ENCODE measurements at regions not wholly inside any gene's neighbourhood (a gene's known extent, or its start where the extent isn't known, plus 50 kb on each side); places are given as distances from the start of the nearest gene placed in this dataset.

- intact Hi-C loops (cut with micrococcal nuclease): loop anchor here (5.0 kb wide), 1 partner anchor 51 kb away; no protein-coding TSS in a partner anchor
Observed at GRCh38 chr12:22740656-22741355, 115.8 kb downstream of the ETNK1 start.

GRCh38 chr12:22743700-22744099, 118.7 kb downstream of the ETNK1 start:
- intact Hi-C loops (cut with micrococcal nuclease): loop anchor here (5.0 kb wide), 1 partner anchor 49 kb away; no protein-coding TSS in a partner anchor

GRCh38 chr12:22744197-22744596, 119.2 kb downstream of the ETNK1 start:
- intact Hi-C loops (cut with micrococcal nuclease): loop anchor here (5.0 kb wide), 1 partner anchor 48 kb away; no protein-coding TSS in a partner anchor

GRCh38 chr12:22746720-22747119, 121.7 kb downstream of the ETNK1 start:
- intact Hi-C loops (cut with micrococcal nuclease): no loop called here

- intact Hi-C loops (cut with micrococcal nuclease): no loop called here
Observed at GRCh38 chr12:22755629-22756028, 130.7 kb downstream of the ETNK1 start.

GRCh38 chr12:22759769-22760674, 135.1 kb downstream of the ETNK1 start:
- intact Hi-C loops (cut with micrococcal nuclease): no loop called here

- intact Hi-C loops (cut with micrococcal nuclease): no loop called here
Observed at GRCh38 chr12:22765421-22766130, 140.6 kb downstream of the ETNK1 start.

GRCh38 chr12:22766911-22767420, 142.0 kb downstream of the ETNK1 start:
- intact Hi-C loops (cut with micrococcal nuclease): no loop called here

GRCh38 chr12:22781339-22781738, 156.4 kb downstream of the ETNK1 start:
- intact Hi-C loops (cut with micrococcal nuclease): no loop called here

GRCh38 chr12:22787557-22787956, 162.6 kb downstream of the ETNK1 start:
- intact Hi-C loops (cut with micrococcal nuclease): no loop called here

- intact Hi-C loops (cut with micrococcal nuclease): no loop called here
Observed at GRCh38 chr12:22788913-22789312, 163.9 kb downstream of the ETNK1 start.

GRCh38 chr12:22792138-22792537, 167.2 kb downstream of the ETNK1 start:
- intact Hi-C loops (cut with micrococcal nuclease): loop anchor here (5.0 kb wide), 1 partner anchor 50 kb away; no protein-coding TSS in a partner anchor

- intact Hi-C loops (cut with micrococcal nuclease): loop anchor here (5.0 kb wide), 1 partner anchor 52 kb away; no protein-coding TSS in a partner anchor
Observed at GRCh38 chr12:22794017-22794416, 169.0 kb downstream of the ETNK1 start.

- intact Hi-C loops (cut with micrococcal nuclease): no loop called here
Observed at GRCh38 chr12:22796941-22797630, 172.1 kb downstream of the ETNK1 start.

GRCh38 chr12:22797701-22798100, 172.7 kb downstream of the ETNK1 start:
- intact Hi-C loops (cut with micrococcal nuclease): no loop called here

- intact Hi-C loops (cut with micrococcal nuclease): no loop called here
Observed at GRCh38 chr12:22798116-22798515, 173.1 kb downstream of the ETNK1 start.

GRCh38 chr12:22799503-22799902, 174.5 kb downstream of the ETNK1 start:
- intact Hi-C loops (cut with micrococcal nuclease): no loop called here

GRCh38 chr12:22800332-22800731, 175.4 kb downstream of the ETNK1 start:
- intact Hi-C loops (cut with micrococcal nuclease): no loop called here

- intact Hi-C loops (cut with micrococcal nuclease): no loop called here
Observed at GRCh38 chr12:22802883-22803630, 178.1 kb downstream of the ETNK1 start.

- intact Hi-C loops (cut with micrococcal nuclease): no loop called here
Observed at GRCh38 chr12:22803725-22804124, 178.8 kb downstream of the ETNK1 start.
